ENCODE measurements at regions not wholly inside any gene's neighbourhood (a gene's known extent, or its start where the extent isn't known, plus 50 kb on each side); places are given as distances from the start of the nearest gene placed in this dataset.

GRCh38 chr3:83033133-83033532, 1271.7 kb upstream of the GBE1 start:
- Histone ChIP-seq H3K27me3 (ENCODE audit: control insufficient read depth in 2 of 2, insufficient read depth in 2 of 2, low read length in 2 of 2) (no peaks in the 10 kb centered on the region), H2AFZ (ENCODE audit: low read depth, low read length) (no peak overlapping the region), H4K20me1 (replicated peaks; ENCODE audit: control insufficient read depth, insufficient read depth, low read length) (no peaks in the 10 kb centered on the region), H3K9me3 (replicated peaks; ENCODE audit: control insufficient read depth, insufficient read depth, low read depth, low read length) (no peaks in the 10 kb centered on the region), H3K27ac (ENCODE audit: extremely low read depth, low read depth, low read length) (no peak overlapping the region), H3K4me1 (replicated peaks in 1 of 2; ENCODE audit: control insufficient read depth in 2 of 2, insufficient read depth in 2 of 2, low read length in 2 of 2) (no peaks in the 10 kb centered on the region), H3K36me3 (ENCODE audit: control insufficient read depth, insufficient read depth, low read length) (no peaks in the 10 kb centered on the region), H3K4me2 (ENCODE audit: insufficient read depth, low read length) (no peak overlapping the region), H3K9me1 (ENCODE audit: control insufficient read depth, insufficient read depth, low read length) (no peaks in the 10 kb centered on the region), H3K9ac (ENCODE audit: insufficient read depth in 1 of 2, low read depth in 2 of 2, low read length in 2 of 2) (no peak overlapping the region), H3K4me3 (no peak overlapping the region), H3K79me2 (ENCODE audit: control insufficient read depth, insufficient read depth, low read length) (no peaks in the 10 kb centered on the region)
- CTCF ChIA-PET (ENCODE audit: low intra/inter-chr PET ratio), result no interaction called here
- in situ Hi-C loops (cut with MboI), result no loop called here
- no peak for FAIRE-seq
- POLR2A ChIA-PET, result no interaction called here
- no TSS peak for BruUV-seq (replicated peaks)
- no peak for DNase-seq (ENCODE audit: extremely low read depth in 1 of 4, low spot score in 3 of 4)
- intact Hi-C loops (cut with micrococcal nuclease), result no loop called here
- ATAC-seq, result no peak
- TF ChIP-seq EHMT2 (IDR thresholded peaks at IDR 0.05), result no peak
- no peak for TF ChIP-seq TEAD4 (IDR thresholded peaks at IDR 0.05; ENCODE audit: low read length)
- TF ChIP-seq TEAD4 (CRISPR knock-in tag; IDR thresholded peaks at IDR 0.05; ENCODE audit: borderline replicate concordance), result no peak
- TF ChIP-seq SRF (CRISPR knock-in tag; IDR thresholded peaks at IDR 0.05), result no peak
- TF ChIP-seq, protein P1, sequence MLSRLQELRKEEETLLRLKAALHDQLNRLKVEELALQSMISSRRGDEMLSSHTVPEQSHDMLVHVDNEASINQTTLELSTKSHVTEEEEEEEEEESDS (CRISPR knock-in tag; IDR thresholded peaks at IDR 0.05), result no peak
- no peak for TF ChIP-seq REST (IDR thresholded peaks at IDR 0.05; ENCODE audit: borderline replicate concordance)
- TF ChIP-seq REST (CRISPR knock-in tag; IDR thresholded peaks at IDR 0.05; ENCODE audit: low read depth), result no peak
- no peak for TF ChIP-seq ZNF507 (tag; conservative IDR thresholded peaks at IDR 0.05)
- no peak for TF ChIP-seq CCAR2 (IDR thresholded peaks at IDR 0.05; ENCODE audit: low read depth, low read length)
- no peak for TF ChIP-seq TRIM24 (IDR thresholded peaks at IDR 0.05)
- no peak for TF ChIP-seq ZNF444 (CRISPR knock-in tag; IDR thresholded peaks at IDR 0.05)
- TF ChIP-seq RB1 (IDR thresholded peaks at IDR 0.05; ENCODE audit: low read depth), result no peak
- TF ChIP-seq NCOA2 (IDR thresholded peaks at IDR 0.05; ENCODE audit: partially characterized antibody in 2 of 2), result no peak
- TF ChIP-seq CC2D1A (IDR thresholded peaks at IDR 0.05), result no peak
- no peak for TF ChIP-seq MIER1 (IDR thresholded peaks at IDR 0.05; ENCODE audit: low read depth)
- TF ChIP-seq PHTF2 (CRISPR knock-in tag; IDR thresholded peaks at IDR 0.05), result no peak
- no peak for TF ChIP-seq RBM22 (IDR thresholded peaks at IDR 0.05; ENCODE audit: low read depth, low read length, poor library complexity, severe bottlenecking)
- TF ChIP-seq POLR2H (tag; IDR thresholded peaks at IDR 0.05; ENCODE audit: low read depth), result no peak
- no peak for TF ChIP-seq CSDE1 (IDR thresholded peaks at IDR 0.05)
- TF ChIP-seq FOXK2 (conservative IDR thresholded peaks at IDR 0.05 in 1 of 2, IDR thresholded peaks at IDR 0.05 in 1 of 2; ENCODE audit: low read depth in 2 of 2), result no peak
